ENCODE measurements at regions not wholly inside any gene's neighbourhood (a gene's known extent, or its start where the extent isn't known, plus 50 kb on each side); places are given as distances from the start of the nearest gene placed in this dataset.

DNA sequence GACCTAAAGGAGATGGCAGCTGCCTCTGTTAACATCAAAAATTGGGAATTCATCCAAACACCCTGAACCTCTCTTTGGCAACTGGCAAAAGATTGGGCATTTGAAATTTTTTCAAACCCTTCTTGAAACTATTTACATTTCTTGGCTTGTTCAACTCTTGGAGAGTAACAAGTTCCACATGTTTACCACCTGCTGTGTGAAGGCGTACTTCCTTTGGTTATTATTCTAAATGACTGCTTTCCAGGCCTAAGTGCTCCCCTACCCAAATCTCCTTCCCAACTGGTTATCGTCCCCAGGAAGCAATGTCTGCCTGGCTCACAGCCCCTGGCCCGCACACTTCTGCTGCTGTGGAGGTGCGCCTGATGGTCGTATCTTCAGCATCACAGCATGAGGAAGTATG is 422.7 kb downstream of the DMAC1 start:
- ATAC-seq: no peak

DNA sequence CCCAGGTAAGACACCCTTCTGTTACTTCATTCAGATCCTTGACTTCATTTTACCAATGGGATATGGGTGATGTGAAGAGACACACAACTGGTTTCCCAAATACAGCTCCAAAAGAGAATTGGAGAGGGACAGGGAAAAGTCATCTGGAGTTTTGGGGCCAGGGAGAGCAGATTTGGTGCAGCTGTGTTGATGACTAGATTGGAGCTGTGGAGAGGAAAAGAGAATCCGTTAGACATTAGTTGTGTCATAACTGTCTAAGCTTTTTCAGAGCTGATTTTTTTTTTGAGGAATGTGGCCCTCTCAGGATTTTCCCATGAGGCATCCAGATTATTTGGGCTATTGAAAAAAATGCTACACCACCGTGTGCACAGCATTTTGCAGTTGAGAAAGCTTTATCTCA is 423.4 kb downstream of the DMAC1 start:
- TF ChIP-seq, protein P1, sequence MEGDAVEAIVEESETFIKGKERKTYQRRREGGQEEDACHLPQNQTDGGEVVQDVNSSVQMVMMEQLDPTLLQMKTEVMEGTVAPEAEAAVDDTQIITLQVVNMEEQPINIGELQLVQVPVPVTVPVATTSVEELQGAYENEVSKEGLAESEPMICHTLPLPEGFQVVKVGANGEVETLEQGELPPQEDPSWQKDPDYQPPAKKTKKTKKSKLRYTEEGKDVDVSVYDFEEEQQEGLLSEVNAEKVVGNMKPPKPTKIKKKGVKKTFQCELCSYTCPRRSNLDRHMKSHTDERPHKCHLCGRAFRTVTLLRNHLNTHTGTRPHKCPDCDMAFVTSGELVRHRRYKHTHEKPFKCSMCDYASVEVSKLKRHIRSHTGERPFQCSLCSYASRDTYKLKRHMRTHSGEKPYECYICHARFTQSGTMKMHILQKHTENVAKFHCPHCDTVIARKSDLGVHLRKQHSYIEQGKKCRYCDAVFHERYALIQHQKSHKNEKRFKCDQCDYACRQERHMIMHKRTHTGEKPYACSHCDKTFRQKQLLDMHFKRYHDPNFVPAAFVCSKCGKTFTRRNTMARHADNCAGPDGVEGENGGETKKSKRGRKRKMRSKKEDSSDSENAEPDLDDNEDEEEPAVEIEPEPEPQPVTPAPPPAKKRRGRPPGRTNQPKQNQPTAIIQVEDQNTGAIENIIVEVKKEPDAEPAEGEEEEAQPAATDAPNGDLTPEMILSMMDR (IDR thresholded peaks at IDR 0.05): no peak
- DNase-seq (no peak), ATAC-seq (no peak)
- Histone ChIP-seq H3K36me3 (ENCODE audit: low read depth) (no peaks in the 10 kb centered on the region), H3K4me1 (ENCODE audit: low read depth) (no peaks in the 10 kb centered on the region), H3K4me3 (no peak overlapping the region), H3K9me3 (no peaks in the 10 kb centered on the region)
- intact Hi-C loops (cut with DNase I, micrococcal nuclease): no loop called here

More for the DNA sequence above, 422.7 kb downstream of the DMAC1 start:
- DNase-seq: no peak
- TF ChIP-seq, protein P1 (IDR thresholded peaks at IDR 0.05): no peak
- H3K36me3 ChIP-seq (ENCODE audit: low read depth): no peaks in the 10 kb centered on the region
- H3K4me3 ChIP-seq: no peak overlapping the region
- no peaks in the 10 kb centered on the region for H3K9me3 ChIP-seq
- no peaks in the 10 kb centered on the region for H3K4me1 ChIP-seq (ENCODE audit: low read depth)
- intact Hi-C loops (cut with DNase I, micrococcal nuclease): no loop called here

DNA sequence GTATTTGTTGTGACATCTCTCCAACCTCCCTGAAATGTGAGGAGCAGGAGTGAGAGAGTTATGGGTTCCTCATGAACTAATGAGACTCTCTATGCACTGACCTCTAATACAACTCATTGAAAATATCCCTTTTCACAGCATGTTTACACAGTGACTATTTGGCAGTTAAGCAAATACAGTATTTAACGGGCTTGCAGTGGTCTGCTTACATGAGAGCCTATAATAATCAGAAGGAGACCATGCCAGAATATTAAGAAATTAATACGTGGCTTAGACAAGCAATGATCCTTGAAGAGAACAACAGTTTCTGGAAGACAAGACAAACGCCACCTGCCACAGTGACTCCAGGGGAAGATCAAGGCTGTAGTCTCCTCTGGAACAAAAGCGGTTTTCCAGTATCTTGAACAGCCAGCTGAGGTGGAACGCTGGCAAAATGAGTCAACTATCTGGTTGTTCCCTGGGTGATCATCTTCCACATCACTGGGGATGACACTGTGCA is 424.5 kb downstream of the DMAC1 start:
- intact Hi-C loops (cut with DNase I, micrococcal nuclease): no loop called here
- ATAC-seq (no peak), DNase-seq (no peak)
- Histone ChIP-seq H3K4me3 (no peak overlapping the region), H3K9me3 (no peaks in the 10 kb centered on the region), H3K36me3 (ENCODE audit: low read depth) (no peaks in the 10 kb centered on the region), H3K4me1 (ENCODE audit: low read depth) (no peaks in the 10 kb centered on the region)
- TF ChIP-seq, protein P1 (IDR thresholded peaks at IDR 0.05): no peak

DNA sequence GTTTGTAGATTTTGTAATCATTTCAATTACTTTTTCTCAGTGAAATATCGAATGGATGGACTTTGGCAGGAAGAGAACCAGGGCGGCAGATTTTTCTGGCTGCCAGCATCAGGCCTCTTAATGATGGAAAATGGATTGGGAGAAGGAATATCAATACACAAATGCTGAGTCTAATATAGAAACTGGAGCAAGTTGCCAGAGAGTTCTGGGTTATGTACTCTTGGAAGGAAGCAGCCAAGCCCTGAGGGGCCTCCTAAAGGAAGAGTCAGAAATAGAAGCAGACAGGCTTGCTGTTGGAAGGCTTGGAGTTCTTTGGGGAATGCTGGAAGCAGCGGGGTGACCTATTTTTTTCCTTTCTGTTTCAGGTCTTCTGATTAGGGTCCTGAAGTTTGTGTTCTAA is 428.6 kb downstream of the DMAC1 start:
- TF ChIP-seq, protein P1 (IDR thresholded peaks at IDR 0.05): no peak

DNA sequence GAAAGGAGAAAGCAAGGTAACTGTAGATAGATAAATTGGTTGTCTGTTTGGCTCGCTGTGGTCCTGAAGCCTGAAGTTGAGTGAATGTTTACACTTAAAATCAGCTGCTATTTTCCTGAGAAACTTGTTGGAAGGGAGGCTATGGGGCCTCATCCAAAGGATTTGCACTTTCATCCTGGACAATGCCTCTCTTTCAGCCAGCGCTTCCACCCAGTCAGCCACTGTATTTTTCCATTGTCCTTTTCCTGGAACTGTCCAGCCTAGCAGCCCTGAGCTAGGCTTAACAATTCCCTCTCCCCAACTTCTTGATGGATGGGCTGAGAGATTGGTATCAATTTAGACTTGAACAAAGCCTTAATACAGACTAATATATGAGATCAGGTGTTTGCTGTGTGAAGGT is 429.2 kb downstream of the DMAC1 start:
- intact Hi-C loops (cut with DNase I, micrococcal nuclease): no loop called here
- ATAC-seq: no peak
- H3K4me3 ChIP-seq: no peak overlapping the region
- no peaks in the 10 kb centered on the region for H3K9me3 ChIP-seq
- no peaks in the 10 kb centered on the region for H3K36me3 ChIP-seq (ENCODE audit: low read depth)
- no peak for DNase-seq
- no peaks in the 10 kb centered on the region for H3K4me1 ChIP-seq (ENCODE audit: low read depth)
- TF ChIP-seq, protein P1 (IDR thresholded peaks at IDR 0.05): no peak

More for the DNA sequence above, 428.6 kb downstream of the DMAC1 start:
- H3K36me3 ChIP-seq (ENCODE audit: low read depth): no peaks in the 10 kb centered on the region
- H3K4me3 ChIP-seq: no peak overlapping the region
- H3K9me3 ChIP-seq: no peaks in the 10 kb centered on the region
- ATAC-seq: no peak
- DNase-seq: no peak
- intact Hi-C loops (cut with DNase I, micrococcal nuclease): no loop called here
- H3K4me1 ChIP-seq (ENCODE audit: low read depth): no peaks in the 10 kb centered on the region

DNA sequence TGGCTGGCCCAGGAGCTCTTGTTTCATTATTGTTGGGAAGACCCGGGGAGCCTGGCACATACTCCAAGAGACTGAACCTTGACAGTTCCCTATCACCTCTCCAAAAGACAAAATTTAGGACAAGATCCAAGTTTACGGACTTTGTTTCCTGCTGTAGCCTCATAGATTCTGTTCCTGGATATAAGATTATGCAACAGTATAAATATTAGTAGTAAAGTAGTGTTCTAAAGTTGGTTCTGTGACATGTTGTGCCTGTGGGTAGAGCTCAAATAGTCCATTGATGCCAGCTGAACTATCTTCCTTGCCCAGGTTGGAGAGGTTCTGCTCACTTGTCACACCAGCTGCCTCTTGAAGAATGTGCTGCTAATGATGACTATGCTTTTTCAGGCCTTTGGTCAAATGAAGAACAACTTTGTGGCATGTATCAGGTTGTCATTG is 430.2 kb downstream of the DMAC1 start:
- Histone ChIP-seq H3K4me3 (no peak overlapping the region), H3K9me3 (no peaks in the 10 kb centered on the region), H3K36me3 (ENCODE audit: low read depth) (no peaks in the 10 kb centered on the region), H3K4me1 (ENCODE audit: low read depth) (no peaks in the 10 kb centered on the region)
- intact Hi-C loops (cut with DNase I, micrococcal nuclease): no loop called here
- ATAC-seq (no peak), DNase-seq (no peak)
- TF ChIP-seq, protein P1 (IDR thresholded peaks at IDR 0.05): no peak

Data from mucosa of descending colon (tissue), 3 donors.